ENCODE measurements at regions not wholly inside any gene's neighbourhood (a gene's known extent, or its start where the extent isn't known, plus 50 kb on each side); places are given as distances from the start of the nearest gene placed in this dataset.

DNA sequence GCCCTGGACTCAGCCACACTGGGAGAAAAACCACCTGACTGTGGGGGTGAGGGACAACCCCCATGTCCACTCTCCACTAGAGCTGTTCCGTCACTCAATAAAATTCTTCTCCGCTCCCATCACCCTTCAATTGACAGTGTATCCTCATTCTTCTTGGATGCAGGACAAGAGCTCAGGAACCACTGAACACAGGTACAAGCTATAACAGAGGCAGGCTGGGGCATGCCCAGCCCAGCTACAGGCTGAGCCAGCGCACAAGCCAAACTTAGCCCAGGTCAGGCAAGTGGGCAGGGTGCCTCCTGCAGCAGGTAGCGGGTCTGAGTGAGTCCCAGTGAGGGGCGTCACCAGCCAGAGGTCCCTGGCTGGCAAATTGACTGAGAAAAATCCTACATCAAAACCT lies 183.4 kb downstream of the HINT1 start:
- peaks cover 0 to 21% of the 10 kb centered on the region in 2 donors for H3K9me3 ChIP-seq (replicated peaks in 1 of 2; ENCODE audit: control insufficient read depth in 1 of 2, insufficient read depth in 1 of 2, low read length in 2 of 2)
- Mint-ChIP-seq H3K4me1 (no peaks in the 10 kb centered on the region), H3K27me3 (ENCODE audit: low read depth in 3 of 3) (no peaks in the 10 kb centered on the region), H3K9me3 (peaks cover 5 to 17% (median 12%) of the 10 kb centered on the region in 7 donors), H3K36me3 (no peaks in the 10 kb centered on the region), H3K27ac (no peak overlapping the region), H3K4me3 (no peak overlapping the region)
- intact Hi-C loops (cut with micrococcal nuclease): no loop called here
- 95% methylated on average over 5 of the region's 5 CpGs for WGBS (ENCODE audit: insufficient coverage)
- H3K27ac ChIP-seq (ENCODE audit: low read depth in 1 of 2, low read length in 2 of 2): no peak overlapping the region
- no peaks in the 10 kb centered on the region for H4K20me1 ChIP-seq (ENCODE audit: insufficient read depth, low read length)
- H2AFZ ChIP-seq (ENCODE audit: insufficient read depth, low read depth, low read length, poor library complexity, severe bottlenecking): no peak overlapping the region
- no peak overlapping the region for H3K9ac ChIP-seq (ENCODE audit: insufficient read depth, low read length, poor library complexity, severe bottlenecking)
- H3K4me3 ChIP-seq (replicated peaks in 1 of 3; ENCODE audit: low read depth in 2 of 3, low read length in 3 of 3): no peak overlapping the region
- H3K79me2 ChIP-seq (ENCODE audit: insufficient read depth, low read length): no peaks in the 10 kb centered on the region
- DNase-seq: no peak
- TF ChIP-seq, protein P1, sequence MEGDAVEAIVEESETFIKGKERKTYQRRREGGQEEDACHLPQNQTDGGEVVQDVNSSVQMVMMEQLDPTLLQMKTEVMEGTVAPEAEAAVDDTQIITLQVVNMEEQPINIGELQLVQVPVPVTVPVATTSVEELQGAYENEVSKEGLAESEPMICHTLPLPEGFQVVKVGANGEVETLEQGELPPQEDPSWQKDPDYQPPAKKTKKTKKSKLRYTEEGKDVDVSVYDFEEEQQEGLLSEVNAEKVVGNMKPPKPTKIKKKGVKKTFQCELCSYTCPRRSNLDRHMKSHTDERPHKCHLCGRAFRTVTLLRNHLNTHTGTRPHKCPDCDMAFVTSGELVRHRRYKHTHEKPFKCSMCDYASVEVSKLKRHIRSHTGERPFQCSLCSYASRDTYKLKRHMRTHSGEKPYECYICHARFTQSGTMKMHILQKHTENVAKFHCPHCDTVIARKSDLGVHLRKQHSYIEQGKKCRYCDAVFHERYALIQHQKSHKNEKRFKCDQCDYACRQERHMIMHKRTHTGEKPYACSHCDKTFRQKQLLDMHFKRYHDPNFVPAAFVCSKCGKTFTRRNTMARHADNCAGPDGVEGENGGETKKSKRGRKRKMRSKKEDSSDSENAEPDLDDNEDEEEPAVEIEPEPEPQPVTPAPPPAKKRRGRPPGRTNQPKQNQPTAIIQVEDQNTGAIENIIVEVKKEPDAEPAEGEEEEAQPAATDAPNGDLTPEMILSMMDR (IDR thresholded peaks at IDR 0.05): no peak
- H3K27me3 ChIP-seq (ENCODE audit: control insufficient read depth in 2 of 2, insufficient read depth in 2 of 2, low read length in 2 of 2): no peaks in the 10 kb centered on the region
- H3K4me2 ChIP-seq (replicated peaks; ENCODE audit: extremely low read depth, low read length, poor library complexity, severe bottlenecking): no peak overlapping the region
- H3K4me1 ChIP-seq (ENCODE audit: control insufficient read depth in 1 of 2, insufficient read depth in 2 of 2, low read length in 2 of 2): no peaks in the 10 kb centered on the region
- H3K36me3 ChIP-seq (replicated peaks in 1 of 2; ENCODE audit: control insufficient read depth in 1 of 2, insufficient read depth in 2 of 2, low read length in 2 of 2): no peaks in the 10 kb centered on the region

DNA sequence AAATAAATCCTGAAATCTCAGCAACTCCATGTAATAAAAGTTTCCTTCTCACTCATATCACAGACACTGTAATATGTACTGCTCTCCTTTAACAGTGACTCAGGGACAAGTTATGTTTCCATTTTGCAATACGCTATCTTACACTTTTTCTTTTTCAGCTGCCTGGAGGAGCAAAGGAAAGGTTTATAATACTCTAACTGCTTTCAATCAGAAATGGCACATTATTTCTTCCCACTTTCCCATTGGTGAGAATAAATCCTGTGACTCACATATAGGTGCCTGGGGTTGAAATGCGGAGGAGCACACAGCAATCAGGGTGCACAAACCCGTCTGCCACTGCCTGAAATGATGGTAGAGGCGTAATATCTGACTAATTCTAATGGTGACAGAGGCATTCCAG lies 186.6 kb downstream of the HINT1 start:
- 80% methylated on average over 2 of the region's 4 CpGs for WGBS (ENCODE audit: insufficient coverage)
- H3K79me2 ChIP-seq (ENCODE audit: insufficient read depth, low read length): no peaks in the 10 kb centered on the region

More for the DNA sequence above, 186.6 kb downstream of the HINT1 start:
- peaks cover 5 to 17% (median 12%) of the 10 kb centered on the region in 7 donors for H3K9me3 Mint-ChIP-seq
- H3K4me1 Mint-ChIP-seq: no peaks in the 10 kb centered on the region
- TF ChIP-seq, protein P1 (IDR thresholded peaks at IDR 0.05): no peak
- Histone ChIP-seq H3K27ac (ENCODE audit: low read depth in 1 of 2, low read length in 2 of 2) (no peak overlapping the region), H2AFZ (ENCODE audit: insufficient read depth, low read depth, low read length, poor library complexity, severe bottlenecking) (no peak overlapping the region), H3K9ac (ENCODE audit: insufficient read depth, low read length, poor library complexity, severe bottlenecking) (no peak overlapping the region), H3K4me3 (replicated peaks in 1 of 3; ENCODE audit: low read depth in 2 of 3, low read length in 3 of 3) (no peak overlapping the region), H3K36me3 (replicated peaks in 1 of 2; ENCODE audit: control insufficient read depth in 1 of 2, insufficient read depth in 2 of 2, low read length in 2 of 2) (no peaks in the 10 kb centered on the region), H4K20me1 (ENCODE audit: insufficient read depth, low read length) (no peaks in the 10 kb centered on the region), H3K4me2 (replicated peaks; ENCODE audit: extremely low read depth, low read length, poor library complexity, severe bottlenecking) (no peak overlapping the region), H3K9me3 (replicated peaks in 1 of 2; ENCODE audit: control insufficient read depth in 1 of 2, insufficient read depth in 1 of 2, low read length in 2 of 2) (peaks cover 0 to 21% of the 10 kb centered on the region in 2 donors), H3K27me3 (ENCODE audit: control insufficient read depth in 2 of 2, insufficient read depth in 2 of 2, low read length in 2 of 2) (no peaks in the 10 kb centered on the region), H3K4me1 (ENCODE audit: control insufficient read depth in 1 of 2, insufficient read depth in 2 of 2, low read length in 2 of 2) (no peaks in the 10 kb centered on the region)
- no peaks in the 10 kb centered on the region for H3K27me3 Mint-ChIP-seq (ENCODE audit: low read depth in 3 of 3)
- DNase-seq: no peak
- intact Hi-C loops (cut with micrococcal nuclease): no loop called here
- H3K27ac Mint-ChIP-seq: no peak overlapping the region
- H3K4me3 Mint-ChIP-seq: no peak overlapping the region
- no peaks in the 10 kb centered on the region for H3K36me3 Mint-ChIP-seq
